ENCODE measurements at regions not wholly inside any gene's neighbourhood (a gene's known extent, or its start where the extent isn't known, plus 50 kb on each side); places are given as distances from the start of the nearest gene placed in this dataset.
"Not testable (repeated sequence)": the region's sequence is repeated elsewhere in the genome, so short reads cannot be mapped to it uniquely, and the experiment has no call there.

DNA sequence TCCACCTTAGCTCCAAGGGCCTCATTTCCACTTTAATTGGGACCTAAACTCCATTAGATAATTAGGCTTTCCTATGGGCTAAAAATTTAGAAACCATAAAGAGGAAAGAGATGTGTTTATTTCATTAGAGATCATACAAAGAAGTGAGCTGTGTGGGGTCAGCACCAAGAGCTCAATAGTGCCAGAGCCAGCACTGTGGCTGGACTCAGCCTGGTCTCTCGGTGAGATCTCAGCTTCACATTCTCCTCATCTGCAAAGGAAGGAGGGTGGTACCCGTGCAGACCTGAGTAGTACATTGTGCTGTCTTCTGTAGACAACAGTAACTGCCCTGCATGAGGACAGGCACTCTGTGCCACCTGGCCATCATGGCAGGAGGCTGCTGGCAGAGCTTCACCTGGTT is 136.1 kb upstream of the EPB41L4A start:
- no peak overlapping the region for H3K9ac ChIP-seq (ENCODE audit: low read depth, low read length)
- no peaks in the 10 kb centered on the region for H3K4me1 ChIP-seq (ENCODE audit: control insufficient read depth, insufficient read depth, low read length)
- H3K36me3 ChIP-seq (ENCODE audit: control insufficient read depth, insufficient read depth, low read length): no peaks in the 10 kb centered on the region
- H3K9me3 ChIP-seq (ENCODE audit: control insufficient read depth, insufficient read depth, low read length): no peaks in the 10 kb centered on the region
- H3K4me3 ChIP-seq (ENCODE audit: low read depth, low read length): no peak overlapping the region
- no peaks in the 10 kb centered on the region for H3K27me3 ChIP-seq (ENCODE audit: control insufficient read depth, insufficient read depth, low read length)

DNA sequence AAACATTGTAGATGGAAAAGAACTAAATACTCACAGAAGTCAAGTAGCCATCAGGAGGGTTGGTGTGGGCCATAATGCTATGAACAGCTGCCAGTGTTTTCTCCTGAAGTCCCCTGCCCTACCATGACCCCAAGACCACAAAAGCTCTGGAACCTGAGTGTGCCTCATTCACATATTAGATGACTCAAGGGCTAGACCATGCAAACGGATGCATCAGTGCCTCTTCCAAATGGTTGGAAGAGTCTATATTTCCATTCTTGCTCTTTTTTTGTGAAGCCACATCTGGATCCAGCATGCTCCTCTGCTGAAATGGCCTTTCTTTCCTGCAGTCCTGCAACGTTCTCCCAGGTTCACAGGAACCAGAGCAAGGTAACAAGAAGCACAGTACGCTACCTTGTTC is 136.6 kb upstream of the EPB41L4A start:
- Histone ChIP-seq H3K4me1 (ENCODE audit: control insufficient read depth, insufficient read depth, low read length) (no peaks in the 10 kb centered on the region), H3K27me3 (ENCODE audit: control insufficient read depth, insufficient read depth, low read length) (no peaks in the 10 kb centered on the region), H3K9me3 (ENCODE audit: control insufficient read depth, insufficient read depth, low read length) (no peaks in the 10 kb centered on the region), H3K4me3 (ENCODE audit: low read depth, low read length) (no peak overlapping the region), H3K36me3 (ENCODE audit: control insufficient read depth, insufficient read depth, low read length) (no peaks in the 10 kb centered on the region), H3K9ac (ENCODE audit: low read depth, low read length) (no peak overlapping the region)

DNA sequence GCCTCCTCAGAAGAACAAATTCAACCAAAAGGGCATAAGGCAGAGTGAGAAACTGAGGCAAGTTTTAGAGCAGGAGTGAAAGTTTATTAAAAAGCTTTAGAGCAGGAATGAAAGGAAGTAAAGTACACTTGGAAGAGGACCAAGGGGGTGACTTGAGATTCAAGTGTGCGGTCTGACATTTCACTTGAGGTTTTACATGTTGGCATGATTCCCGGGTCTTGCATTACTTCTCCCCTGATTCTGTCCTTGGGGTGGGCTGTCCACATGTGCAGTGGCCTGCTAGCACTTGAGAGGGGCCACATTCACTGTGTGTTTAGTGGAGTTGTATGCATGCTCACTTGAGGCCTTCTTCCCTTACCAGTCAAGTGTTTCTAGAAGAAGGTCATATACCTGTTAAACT is 140.4 kb upstream of the EPB41L4A start:
- H3K9me3 ChIP-seq (ENCODE audit: control insufficient read depth, insufficient read depth, low read length); H3K9ac ChIP-seq (ENCODE audit: low read depth, low read length); H3K36me3 ChIP-seq (ENCODE audit: control insufficient read depth, insufficient read depth, low read length); H3K27me3 ChIP-seq (ENCODE audit: control insufficient read depth, insufficient read depth, low read length); H3K4me3 ChIP-seq (ENCODE audit: low read depth, low read length); H3K4me1 ChIP-seq (ENCODE audit: control insufficient read depth, insufficient read depth, low read length): not testable (repeated sequence)

DNA sequence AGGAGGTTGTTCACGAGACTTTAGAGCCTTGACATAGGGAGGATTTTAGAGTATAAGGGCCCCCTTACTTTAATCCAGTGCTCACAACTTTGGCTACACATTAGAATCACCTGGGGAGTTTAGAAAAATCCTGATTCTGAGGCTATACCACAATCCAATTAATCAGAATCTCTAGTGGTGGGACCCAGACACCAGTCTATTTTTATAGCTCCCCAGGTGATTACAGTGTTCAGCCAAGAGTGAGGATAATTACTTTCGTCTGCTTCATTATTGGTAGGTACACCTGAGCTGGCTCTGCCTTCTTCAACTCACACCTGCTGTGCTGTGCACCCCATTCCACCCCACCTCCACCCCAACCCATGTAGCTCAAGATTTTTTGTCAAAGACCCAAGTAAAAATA is 141.3 kb upstream of the EPB41L4A start:
- no peaks in the 10 kb centered on the region for H3K4me1 ChIP-seq (ENCODE audit: control insufficient read depth, insufficient read depth, low read length)
- H3K4me3 ChIP-seq (ENCODE audit: low read depth, low read length): no peak overlapping the region
- no peaks in the 10 kb centered on the region for H3K9me3 ChIP-seq (ENCODE audit: control insufficient read depth, insufficient read depth, low read length)

DNA sequence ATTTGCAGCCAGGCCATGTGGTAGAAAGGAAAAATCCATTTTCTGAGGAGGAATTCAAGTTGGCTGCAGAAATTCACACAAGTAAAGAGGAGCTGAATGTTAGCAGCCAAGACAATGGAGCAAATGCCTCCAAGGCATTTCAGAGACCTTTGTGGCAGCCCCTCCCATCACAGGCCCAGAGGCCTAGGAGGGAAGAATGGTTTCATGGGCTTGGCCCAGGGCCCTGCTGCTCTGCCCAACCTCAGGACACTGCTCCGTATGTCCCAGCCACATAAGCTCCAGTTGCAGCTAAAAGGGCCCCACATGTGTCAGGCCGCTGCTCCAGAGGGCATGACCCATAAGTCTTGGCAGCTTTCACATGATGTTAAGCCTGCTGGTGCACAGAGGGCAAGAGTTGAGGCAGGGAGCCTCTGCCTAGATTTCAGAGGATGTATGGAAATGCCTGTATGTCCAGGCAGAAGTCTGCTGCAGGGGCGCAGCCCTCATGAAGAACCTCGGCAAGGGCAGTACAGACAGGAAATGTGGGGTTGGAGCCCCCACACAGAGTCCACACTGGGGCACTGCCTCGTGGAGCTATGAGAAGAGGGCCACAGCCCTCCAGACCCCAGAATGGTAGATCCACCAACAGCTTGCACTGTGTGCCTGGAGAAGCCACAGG is 144.2 kb upstream of the EPB41L4A start:
- Histone ChIP-seq H3K9me3 (ENCODE audit: control insufficient read depth, insufficient read depth, low read length) (no peaks in the 10 kb centered on the region), H3K36me3 (ENCODE audit: control insufficient read depth, insufficient read depth, low read length) (no peaks in the 10 kb centered on the region), H3K27me3 (ENCODE audit: control insufficient read depth, insufficient read depth, low read length) (no peaks in the 10 kb centered on the region), H3K9ac (ENCODE audit: low read depth, low read length) (no peak overlapping the region), H3K4me1 (ENCODE audit: control insufficient read depth, insufficient read depth, low read length) (no peaks in the 10 kb centered on the region), H3K4me3 (ENCODE audit: low read depth, low read length) (no peak overlapping the region)

More for the DNA sequence above, 141.3 kb upstream of the EPB41L4A start:
- no peak overlapping the region for H3K9ac ChIP-seq (ENCODE audit: low read depth, low read length)
- H3K27me3 ChIP-seq (ENCODE audit: control insufficient read depth, insufficient read depth, low read length): no peaks in the 10 kb centered on the region
- no peaks in the 10 kb centered on the region for H3K36me3 ChIP-seq (ENCODE audit: control insufficient read depth, insufficient read depth, low read length)

DNA sequence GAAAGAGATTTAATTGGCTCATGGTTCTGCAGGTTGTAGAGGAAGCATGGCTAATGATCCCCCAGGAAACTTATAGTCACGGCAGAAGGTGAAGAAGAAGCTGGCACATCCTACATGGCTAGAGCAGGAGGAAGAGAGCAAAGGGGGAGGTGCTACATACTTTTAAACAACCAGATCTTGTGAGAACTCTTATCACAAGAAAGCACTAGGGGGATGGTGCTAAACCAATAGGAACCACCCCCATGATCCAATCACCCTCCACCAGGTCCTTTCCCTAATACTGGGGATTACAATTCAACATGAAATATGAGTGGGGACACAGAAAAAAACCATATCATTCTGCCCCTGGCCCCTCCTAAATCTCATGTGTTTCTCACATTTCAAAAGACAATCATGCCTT is 147.2 kb upstream of the EPB41L4A start:
- no peaks in the 10 kb centered on the region for H3K36me3 ChIP-seq (ENCODE audit: control insufficient read depth, insufficient read depth, low read length)
- no peaks in the 10 kb centered on the region for H3K27me3 ChIP-seq (ENCODE audit: control insufficient read depth, insufficient read depth, low read length)
- H3K9me3 ChIP-seq (ENCODE audit: control insufficient read depth, insufficient read depth, low read length): no peaks in the 10 kb centered on the region
- H3K9ac ChIP-seq (ENCODE audit: low read depth, low read length): no peak overlapping the region
- H3K4me1 ChIP-seq (ENCODE audit: control insufficient read depth, insufficient read depth, low read length): no peaks in the 10 kb centered on the region
- H3K4me3 ChIP-seq (ENCODE audit: low read depth, low read length): no peak overlapping the region

DNA sequence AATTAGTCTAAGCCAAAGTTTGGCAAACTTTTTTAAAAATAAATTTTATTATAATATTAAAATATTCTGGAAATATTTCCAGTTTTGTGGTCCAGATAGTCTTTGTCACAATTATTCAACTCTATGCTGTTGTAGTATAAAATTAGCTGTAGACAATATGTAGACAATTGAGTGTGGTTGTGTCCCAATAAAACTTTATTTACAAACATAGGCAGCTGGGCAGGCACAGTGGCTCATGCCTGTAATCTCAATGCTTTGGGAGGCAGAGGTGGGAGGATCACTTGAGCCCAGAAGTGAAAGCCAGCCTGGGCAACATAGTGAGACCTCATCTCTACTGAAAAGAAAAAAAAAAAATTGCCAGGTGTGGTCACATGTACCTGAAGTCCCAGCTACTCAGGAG is 150.5 kb upstream of the EPB41L4A start:
- no peak overlapping the region for H3K4me3 ChIP-seq (ENCODE audit: low read depth, low read length)

DNA sequence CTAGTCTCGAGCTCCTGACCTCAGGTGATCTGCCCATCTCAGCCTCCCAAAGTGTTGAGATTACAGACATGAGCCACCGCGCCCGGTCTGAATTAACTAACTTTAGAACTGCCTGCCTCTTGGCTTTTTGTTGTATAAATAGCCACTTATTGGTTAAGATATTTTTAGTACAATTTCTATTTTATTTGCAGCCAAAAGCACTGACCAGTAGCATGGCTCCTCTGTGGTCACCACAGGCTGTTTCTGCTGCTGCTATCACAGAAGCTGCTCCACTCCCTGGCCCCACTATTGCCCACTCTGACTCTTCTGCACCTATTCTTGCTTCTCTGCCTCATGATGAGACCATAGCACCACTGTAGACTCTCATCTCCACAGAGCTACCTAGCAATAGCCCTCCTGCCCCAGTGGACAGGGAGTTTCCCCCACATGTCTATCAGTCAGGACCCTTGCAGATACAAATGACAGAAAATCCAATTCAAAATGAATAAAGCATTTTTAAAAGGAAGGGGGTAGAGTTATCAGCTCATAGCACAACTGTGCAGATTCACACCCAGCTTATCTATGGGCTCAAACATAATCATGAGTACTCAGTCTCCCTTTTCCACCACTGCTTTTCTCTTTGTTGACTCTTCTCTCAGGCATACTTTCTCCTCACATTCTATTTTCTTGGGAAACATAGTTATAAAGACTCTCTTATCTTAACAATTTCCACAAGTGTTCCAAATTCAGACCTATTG is 151.8 kb upstream of the EPB41L4A start:
- H3K4me1 ChIP-seq (ENCODE audit: control insufficient read depth, insufficient read depth, low read length): no peaks in the 10 kb centered on the region
- no peak overlapping the region for H3K4me3 ChIP-seq (ENCODE audit: low read depth, low read length)
- H3K36me3 ChIP-seq (ENCODE audit: control insufficient read depth, insufficient read depth, low read length): no peaks in the 10 kb centered on the region
- H3K27me3 ChIP-seq (ENCODE audit: control insufficient read depth, insufficient read depth, low read length): no peaks in the 10 kb centered on the region
- H3K9me3 ChIP-seq (ENCODE audit: control insufficient read depth, insufficient read depth, low read length): no peaks in the 10 kb centered on the region
- H3K9ac ChIP-seq (ENCODE audit: low read depth, low read length): no peak overlapping the region

More for the DNA sequence above, 150.5 kb upstream of the EPB41L4A start:
- H3K4me1 ChIP-seq (ENCODE audit: control insufficient read depth, insufficient read depth, low read length): no peaks in the 10 kb centered on the region
- H3K9ac ChIP-seq (ENCODE audit: low read depth, low read length): no peak overlapping the region
- H3K36me3 ChIP-seq (ENCODE audit: control insufficient read depth, insufficient read depth, low read length): no peaks in the 10 kb centered on the region
- no peaks in the 10 kb centered on the region for H3K27me3 ChIP-seq (ENCODE audit: control insufficient read depth, insufficient read depth, low read length)
- no peaks in the 10 kb centered on the region for H3K9me3 ChIP-seq (ENCODE audit: control insufficient read depth, insufficient read depth, low read length)

DNA sequence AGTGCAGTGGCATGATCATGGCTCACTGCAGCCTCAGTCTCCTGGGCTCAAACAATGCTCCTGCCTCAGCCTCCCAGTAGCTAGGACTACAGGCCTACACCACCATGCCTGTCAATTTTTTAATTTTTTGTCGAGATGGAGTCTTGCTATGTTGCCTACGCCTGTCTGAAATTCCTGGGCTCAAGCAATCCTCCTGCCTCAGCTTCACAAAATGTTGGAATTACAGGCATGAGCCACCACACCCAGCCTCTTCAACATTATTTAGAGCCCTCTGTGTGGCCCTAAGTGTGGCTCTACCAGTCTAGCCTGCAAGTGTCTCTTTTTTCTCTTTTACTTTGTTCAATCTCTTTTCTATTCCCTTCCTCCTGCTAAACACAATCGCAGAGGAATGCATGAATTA is 154.4 kb upstream of the EPB41L4A start:
- Histone ChIP-seq H3K4me3 (ENCODE audit: low read depth, low read length) (no peak overlapping the region), H3K36me3 (ENCODE audit: control insufficient read depth, insufficient read depth, low read length) (no peaks in the 10 kb centered on the region), H3K27me3 (ENCODE audit: control insufficient read depth, insufficient read depth, low read length) (no peaks in the 10 kb centered on the region), H3K9me3 (ENCODE audit: control insufficient read depth, insufficient read depth, low read length) (no peaks in the 10 kb centered on the region), H3K9ac (ENCODE audit: low read depth, low read length) (no peak overlapping the region), H3K4me1 (ENCODE audit: control insufficient read depth, insufficient read depth, low read length) (no peaks in the 10 kb centered on the region)

DNA sequence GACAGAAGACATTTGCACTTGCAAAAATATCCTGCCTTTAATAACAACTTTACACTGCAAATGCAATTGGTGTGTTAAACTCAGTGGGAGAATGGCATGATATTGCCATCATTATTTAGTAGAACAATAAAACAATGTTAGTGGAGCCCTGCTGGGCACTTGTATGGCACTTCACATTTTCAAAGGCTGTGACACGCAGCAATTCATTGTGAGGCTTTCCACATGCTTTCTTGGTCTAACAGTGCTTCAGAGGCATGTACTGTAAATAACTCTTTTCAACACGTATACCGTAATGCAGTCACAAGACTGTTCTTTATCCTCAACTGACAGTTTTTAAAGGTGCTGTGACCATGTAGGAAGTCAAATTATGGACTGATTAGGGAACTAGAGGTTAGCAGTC is 155.5 kb upstream of the EPB41L4A start:
- H3K9ac ChIP-seq (ENCODE audit: low read depth, low read length): no peak overlapping the region
- H3K36me3 ChIP-seq (ENCODE audit: control insufficient read depth, insufficient read depth, low read length): no peaks in the 10 kb centered on the region
- no peak overlapping the region for H3K4me3 ChIP-seq (ENCODE audit: low read depth, low read length)
- no peaks in the 10 kb centered on the region for H3K27me3 ChIP-seq (ENCODE audit: control insufficient read depth, insufficient read depth, low read length)
- no peaks in the 10 kb centered on the region for H3K9me3 ChIP-seq (ENCODE audit: control insufficient read depth, insufficient read depth, low read length)
- no peaks in the 10 kb centered on the region for H3K4me1 ChIP-seq (ENCODE audit: control insufficient read depth, insufficient read depth, low read length)

DNA sequence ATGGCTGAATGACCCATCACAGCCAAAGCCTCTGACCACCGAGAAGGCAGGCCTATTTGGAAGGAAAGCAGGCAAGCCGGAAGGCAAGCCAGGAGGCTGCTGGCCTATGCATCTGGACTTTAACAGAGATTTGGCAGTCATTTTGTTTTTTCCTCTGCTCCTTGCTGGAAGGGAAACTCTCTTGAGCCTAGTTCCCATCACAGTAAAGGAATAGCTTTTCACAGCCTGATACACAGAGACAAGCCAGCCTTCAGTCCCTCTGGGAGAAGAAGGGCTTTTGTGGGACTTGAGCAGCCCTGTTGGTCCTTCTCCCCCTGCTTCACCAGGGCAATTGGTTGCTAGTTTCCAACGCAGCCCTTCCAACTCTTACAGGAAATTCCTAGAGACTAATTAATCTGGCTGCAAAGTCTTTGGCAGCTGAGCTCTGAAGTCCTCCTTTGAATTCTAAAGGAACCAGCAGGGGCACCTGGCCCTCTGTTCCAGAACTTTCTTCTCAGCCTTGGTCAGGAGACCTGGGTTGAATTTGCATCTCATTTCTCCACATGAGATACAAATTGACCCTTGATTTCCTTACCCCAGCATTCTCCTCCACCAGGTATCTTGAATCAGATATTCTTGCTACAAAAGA is 157.3 kb upstream of the EPB41L4A start:
- H3K27me3 ChIP-seq (ENCODE audit: control insufficient read depth, insufficient read depth, low read length): no peaks in the 10 kb centered on the region
- no peaks in the 10 kb centered on the region for H3K9me3 ChIP-seq (ENCODE audit: control insufficient read depth, insufficient read depth, low read length)
- no peak overlapping the region for H3K4me3 ChIP-seq (ENCODE audit: low read depth, low read length)
- no peak overlapping the region for H3K9ac ChIP-seq (ENCODE audit: low read depth, low read length)
- H3K4me1 ChIP-seq (ENCODE audit: control insufficient read depth, insufficient read depth, low read length): no peaks in the 10 kb centered on the region
- H3K36me3 ChIP-seq (ENCODE audit: control insufficient read depth, insufficient read depth, low read length): no peaks in the 10 kb centered on the region

DNA sequence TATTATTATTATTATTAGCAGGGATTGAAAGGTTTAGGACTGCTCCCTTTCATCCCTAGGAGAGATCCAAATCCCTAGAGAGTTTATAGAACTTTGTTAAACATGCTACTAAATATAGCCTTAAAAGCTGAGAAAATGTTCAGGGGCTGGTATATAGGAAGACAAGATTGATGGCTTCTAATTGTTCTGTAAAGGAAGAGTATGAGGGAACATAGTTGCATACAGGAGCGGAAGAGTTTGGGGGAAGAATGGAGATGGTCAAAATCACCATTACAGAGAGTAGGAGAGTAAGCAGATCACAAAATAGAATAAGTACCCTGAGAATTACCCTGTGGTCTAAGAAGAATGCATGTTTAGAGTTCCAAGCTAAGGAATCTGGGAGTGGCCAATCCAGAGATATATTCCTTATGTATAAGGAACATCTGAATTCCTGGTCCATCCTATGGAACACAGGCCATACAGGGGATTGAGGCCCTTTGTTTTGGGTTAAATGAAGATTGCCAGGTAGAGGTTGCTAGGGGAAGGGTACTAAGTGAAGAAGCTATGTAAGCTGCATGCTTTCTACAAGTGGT is 158.0 kb upstream of the APC start:
- Histone ChIP-seq H3K4me1 (ENCODE audit: control insufficient read depth, insufficient read depth, low read length) (no peaks in the 10 kb centered on the region), H3K27me3 (ENCODE audit: control insufficient read depth, insufficient read depth, low read length) (no peaks in the 10 kb centered on the region), H3K9me3 (ENCODE audit: control insufficient read depth, insufficient read depth, low read length) (no peaks in the 10 kb centered on the region), H3K36me3 (ENCODE audit: control insufficient read depth, insufficient read depth, low read length) (no peaks in the 10 kb centered on the region), H3K9ac (ENCODE audit: low read depth, low read length) (no peak overlapping the region), H3K4me3 (ENCODE audit: low read depth, low read length) (no peak overlapping the region)
